HG03139 (cell line): ENCODE measurements at regions not wholly inside any gene's neighbourhood (a gene's known extent, or its start where the extent isn't known, plus 50 kb on each side); places are given as distances from the start of the nearest gene placed in this dataset.
"Not testable (repeated sequence)": the region's sequence is repeated elsewhere in the genome, so short reads cannot be mapped to it uniquely, and the experiment has no call there.

ENCODE experiments used
- ATAC-seq: cut with Tn5 transposase; IDR thresholded peaks from one replicate; pipeline ENCODE4 v1.9.1; 2021; ENCODE audit not compliant: unreplicated experiment

GRCh38 chr14:47949006-47949405 lies 273.6 kb upstream of the MDGA2 start:
- ATAC-seq: no peak

- no peak for ATAC-seq
Observed at GRCh38 chr14:47935332-47935731, 259.9 kb upstream of the MDGA2 start.

DNA sequence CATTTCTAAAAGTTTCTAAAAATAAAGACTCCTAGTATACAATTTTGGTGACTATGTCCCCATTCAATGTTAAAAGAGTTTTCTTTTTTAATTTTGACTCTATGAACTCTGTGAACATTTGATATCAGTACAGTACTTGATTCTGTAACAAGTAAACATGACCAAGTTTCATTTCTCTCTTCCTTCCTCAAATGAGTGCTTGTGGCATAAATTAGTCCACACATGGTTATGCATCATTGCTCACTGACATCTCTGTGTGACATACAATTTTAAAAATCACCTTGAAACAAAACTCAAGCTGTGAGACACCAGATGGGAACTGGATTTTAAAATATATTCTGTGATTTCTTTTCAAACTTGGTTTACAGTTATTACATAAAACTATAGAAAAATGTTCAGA lies 253.9 kb upstream of the MDGA2 start:
- ATAC-seq: peak; percentile 92

DNA sequence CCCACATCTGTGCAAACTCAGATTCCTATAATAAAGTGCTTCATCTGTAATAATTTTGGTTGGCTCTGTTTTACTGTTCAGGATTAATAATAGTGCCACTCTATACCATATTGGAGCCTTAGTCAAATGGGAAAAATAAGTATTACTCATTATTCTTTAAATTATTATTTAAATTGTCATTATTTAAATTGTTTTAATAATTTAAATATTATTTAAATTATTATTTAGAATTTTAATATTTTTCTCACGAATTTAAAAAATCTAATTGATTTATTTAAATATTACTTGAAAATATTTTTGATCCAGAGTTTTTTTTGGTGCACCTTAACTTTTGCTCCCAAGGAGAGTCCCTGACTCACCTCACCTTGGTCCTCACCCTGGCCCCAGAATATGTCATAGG lies 245.7 kb upstream of the MDGA2 start:
- no peak for ATAC-seq

DNA sequence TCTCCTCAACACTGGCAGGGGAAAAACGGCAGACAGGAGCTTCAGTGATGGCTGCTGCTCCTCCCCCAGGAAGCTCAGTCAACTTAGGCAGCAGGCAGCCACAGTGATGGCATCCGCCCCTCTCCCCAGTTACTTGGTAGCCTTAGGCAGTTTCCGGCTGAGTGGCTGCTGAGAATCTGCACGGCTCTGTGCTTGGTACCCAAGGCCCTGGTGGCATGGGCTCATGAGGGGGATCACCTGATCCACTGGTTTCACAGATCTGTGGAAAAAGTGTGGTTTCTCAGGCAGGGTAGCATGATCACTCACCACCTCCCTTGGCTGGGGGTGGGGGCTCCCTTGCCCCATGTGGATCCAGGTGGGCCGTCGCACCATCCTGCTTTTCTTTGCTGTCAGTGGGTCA lies 244.6 kb upstream of the MDGA2 start:
- no peak for ATAC-seq

- no peak for ATAC-seq
Observed at GRCh38 chr14:47919334-47919846, 244.0 kb upstream of the MDGA2 start.

DNA sequence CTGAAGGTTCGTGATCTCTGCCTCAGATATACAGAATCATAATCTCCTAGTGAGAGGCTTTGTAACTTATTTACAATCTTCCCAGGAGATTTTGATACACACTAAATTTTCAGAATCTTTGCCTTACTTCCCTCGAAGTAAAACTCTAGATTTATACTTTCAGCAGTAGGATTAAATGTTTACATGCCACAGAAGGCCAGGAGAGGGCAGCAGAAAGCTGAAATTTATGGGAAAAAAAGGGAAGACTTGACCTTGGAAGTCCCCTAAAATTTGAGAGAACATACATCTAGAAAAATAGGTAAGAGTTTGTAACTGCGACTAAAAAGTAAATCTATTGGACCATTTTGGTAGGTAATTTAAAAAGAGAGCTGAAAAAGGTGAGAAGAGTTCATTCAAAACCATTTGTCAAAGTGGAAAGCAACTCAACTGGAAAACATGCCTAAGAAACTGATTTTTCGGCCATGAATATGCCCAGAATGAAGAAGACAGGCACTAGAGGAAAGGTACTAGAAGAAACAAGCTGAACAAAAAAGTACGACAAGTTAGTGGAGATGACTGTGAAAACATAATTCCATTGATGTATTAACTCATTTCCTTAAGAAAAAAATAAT lies 242.0 kb upstream of the MDGA2 start:
- no peak for ATAC-seq

DNA sequence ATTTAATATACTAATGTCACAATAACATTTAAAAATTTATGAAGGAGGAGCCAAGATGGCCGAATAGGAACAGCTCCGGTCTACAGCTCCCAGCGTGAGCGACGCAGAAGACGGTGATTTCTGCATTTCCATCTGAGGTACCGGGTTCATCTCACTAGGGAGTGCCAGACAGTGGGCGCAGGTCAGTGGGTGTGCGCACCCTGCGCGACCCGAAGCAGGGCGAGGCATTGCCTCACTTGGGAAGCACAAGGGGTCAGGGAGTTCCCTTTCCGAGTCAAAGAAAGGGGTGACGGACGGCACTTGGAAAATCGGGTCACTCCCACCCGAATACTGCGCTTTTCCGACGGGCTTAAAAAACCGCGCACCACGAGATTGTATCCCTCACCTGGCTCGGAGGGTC lies 225.7 kb upstream of the MDGA2 start:
- not testable (repeated sequence) for ATAC-seq

DNA sequence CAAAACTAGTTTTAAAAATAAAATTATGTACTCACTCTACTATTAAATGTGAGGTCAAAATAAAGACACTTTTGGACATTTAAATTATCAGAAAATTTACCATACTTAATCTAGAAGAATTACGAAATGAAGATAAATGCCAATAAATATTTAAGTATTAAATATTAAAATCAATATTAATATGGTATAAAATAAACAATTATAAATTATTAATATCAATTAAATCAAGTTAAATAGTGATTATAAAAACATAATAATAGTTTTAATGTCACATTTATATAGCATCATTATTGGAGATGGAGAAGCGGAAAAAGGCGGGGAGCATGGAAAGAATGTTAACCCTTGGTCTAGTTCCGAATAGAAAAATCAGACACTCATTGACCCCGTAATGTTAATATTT lies 224.3 kb upstream of the MDGA2 start:
- ATAC-seq: no peak

DNA sequence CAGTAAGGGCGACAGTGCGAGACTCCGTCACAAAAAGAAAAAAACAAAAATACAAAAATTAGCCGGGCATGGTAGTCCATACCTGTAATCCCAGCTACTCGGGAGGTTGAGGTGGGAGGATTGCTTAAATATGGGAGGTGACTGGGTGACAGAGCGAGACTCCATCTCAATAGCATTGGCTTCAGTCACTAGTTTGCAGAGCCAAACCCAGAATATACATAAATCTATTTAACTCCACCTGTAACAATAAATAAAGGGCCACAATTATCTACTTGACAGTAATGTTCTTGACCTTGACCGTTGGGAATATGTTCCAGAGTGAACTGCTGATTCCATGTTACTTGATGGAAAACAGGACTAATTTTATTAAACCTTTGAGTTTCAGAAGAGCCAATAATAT lies 198.9 kb upstream of the MDGA2 start:
- ATAC-seq: no peak

DNA sequence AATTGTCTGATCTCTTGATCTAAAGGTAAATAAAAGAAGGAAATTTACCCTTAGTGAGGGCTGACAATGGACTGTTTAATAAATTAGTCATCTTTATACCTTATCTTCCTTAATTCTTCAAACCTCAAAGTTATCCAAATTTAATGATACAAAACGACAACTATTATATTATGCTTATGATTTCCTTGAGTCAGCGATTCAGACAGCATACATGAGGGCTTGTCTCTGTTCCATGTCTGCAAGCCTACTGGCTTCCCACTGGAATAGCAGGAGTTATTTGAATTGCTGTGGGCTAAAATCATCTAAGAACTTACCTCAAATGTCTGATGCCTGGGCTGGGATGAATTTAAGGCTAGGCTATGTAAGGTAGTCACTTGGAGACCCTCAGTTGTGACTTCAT lies 197.2 kb upstream of the MDGA2 start:
- ATAC-seq: no peak

- ATAC-seq: no peak
Observed at GRCh38 chr14:47863441-47863840, 188.0 kb upstream of the MDGA2 start.

DNA sequence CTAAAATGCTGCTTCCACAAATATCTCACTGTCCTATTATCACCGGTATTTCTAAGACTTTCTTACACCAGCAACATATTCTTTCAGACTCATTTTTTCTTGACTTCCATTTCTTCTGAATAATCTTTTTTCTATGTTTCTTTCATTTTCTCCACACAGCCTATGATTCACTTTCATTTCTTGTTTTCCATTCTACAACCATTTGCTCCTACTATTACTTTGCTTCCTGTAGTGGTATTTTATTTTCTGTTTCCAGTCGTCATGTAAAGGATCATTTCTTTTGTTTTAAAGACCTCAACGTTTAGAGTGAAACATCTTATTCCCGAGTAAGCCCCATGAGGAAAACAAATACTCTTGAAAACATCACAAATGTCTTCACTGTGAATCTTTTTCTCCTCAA lies 182.2 kb upstream of the MDGA2 start:
- no peak for ATAC-seq

GRCh38 chr14:47852278-47852677 lies 176.9 kb upstream of the MDGA2 start:
- ATAC-seq: no peak

DNA sequence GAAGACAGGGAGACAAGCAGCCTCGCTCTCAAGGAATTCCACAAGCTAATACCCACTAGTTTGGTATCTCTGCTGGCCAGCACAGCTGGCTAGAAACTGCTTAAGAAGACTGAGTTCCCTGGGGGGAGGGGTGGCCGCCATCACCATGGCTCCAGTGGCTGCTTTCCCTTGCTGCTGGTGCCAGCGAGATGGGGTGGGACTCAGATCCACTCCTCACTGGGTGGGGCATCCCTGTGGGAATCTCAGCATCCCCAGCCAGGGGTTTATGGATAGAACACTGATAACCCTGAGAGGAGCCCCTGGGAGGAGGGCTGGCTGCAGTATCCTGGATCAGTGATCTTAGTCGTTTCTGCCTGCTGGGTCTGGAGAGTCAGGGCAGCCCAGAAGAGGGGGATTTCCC lies 170.6 kb upstream of the MDGA2 start:
- ATAC-seq: no peak

GRCh38 chr14:47843236-47843635 lies 167.8 kb upstream of the MDGA2 start:
- ATAC-seq: no peak

GRCh38 chr14:47833011-47833410 lies 157.6 kb upstream of the MDGA2 start:
- ATAC-seq: no peak

DNA sequence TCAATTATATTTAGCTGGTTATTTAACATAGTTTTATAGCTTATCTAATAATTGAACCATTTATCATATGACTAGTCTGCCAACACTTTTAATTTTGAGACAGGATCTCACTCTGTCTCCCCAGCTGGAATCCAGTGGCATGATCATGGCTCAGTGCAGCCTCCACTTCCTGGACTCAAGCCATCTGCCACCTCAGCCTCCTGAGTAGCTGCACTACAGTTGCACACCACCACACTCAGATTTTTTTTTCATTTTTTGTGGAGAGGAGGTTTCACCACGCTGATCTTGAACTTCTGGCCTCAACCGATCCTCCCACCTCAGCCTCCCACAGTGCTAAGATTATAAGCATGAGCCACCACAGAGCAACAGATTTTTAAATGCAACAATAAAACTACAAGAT lies 151.4 kb upstream of the MDGA2 start:
- no peak for ATAC-seq

GRCh38 chr14:47822326-47822725 lies 146.9 kb upstream of the MDGA2 start:
- no peak for ATAC-seq

GRCh38 chr14:47821135-47821534 lies 145.7 kb upstream of the MDGA2 start:
- no peak for ATAC-seq

DNA sequence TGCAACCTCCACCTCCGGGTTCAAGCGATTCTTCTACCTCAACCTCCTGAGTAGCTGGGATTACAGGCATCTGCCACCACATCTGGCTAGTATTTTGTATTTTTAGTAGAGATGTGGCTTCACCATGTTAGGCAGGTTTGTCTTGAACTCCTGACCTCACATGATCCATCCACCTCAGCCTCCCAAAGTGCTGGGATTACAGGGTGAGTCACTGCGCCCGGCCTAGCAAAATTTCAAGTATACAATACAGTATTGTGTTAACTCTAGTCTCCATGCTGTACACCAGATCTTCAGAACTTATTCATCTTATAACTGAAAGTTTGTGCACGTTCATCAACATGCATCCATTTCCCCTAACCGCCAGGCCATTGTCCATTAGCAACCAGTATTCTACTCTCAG lies 115.1 kb upstream of the MDGA2 start:
- ATAC-seq: no peak

- no peak for ATAC-seq
Observed at GRCh38 chr14:47785058-47785457, 109.7 kb upstream of the MDGA2 start.

DNA sequence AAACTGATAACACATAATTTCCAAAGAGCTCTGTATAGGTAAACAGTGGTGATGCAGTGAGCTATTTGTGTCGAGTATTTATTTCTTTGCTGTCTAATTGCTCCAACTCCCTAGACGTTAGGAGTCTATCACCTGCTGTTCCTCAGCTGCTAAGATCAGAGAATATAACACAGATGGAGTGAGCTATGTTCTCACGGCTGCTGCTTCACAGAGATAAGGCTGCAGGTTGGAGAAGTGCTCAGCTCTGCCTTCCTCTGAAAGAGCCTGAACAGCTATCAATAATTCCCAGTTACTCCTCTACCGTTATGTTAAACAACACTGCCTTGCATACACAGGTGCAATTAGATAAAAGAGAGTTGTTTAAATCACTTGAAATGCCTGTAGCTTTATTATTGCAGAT lies 103.2 kb upstream of the MDGA2 start:
- ATAC-seq: no peak
